GM12873 (cell line): ENCODE measurements at regions not wholly inside any gene's neighbourhood (a gene's known extent, or its start where the extent isn't known, plus 50 kb on each side); places are given as distances from the start of the nearest gene placed in this dataset.

ENCODE experiments used
- CTCF ChIP-seq: IDR thresholded peaks from 2 replicates; pipeline ENCODE4 v1.5.1; 2012; ENCODE audit warnings: low read depth, mild to moderate bottlenecking, moderate library complexity, low read length, control low read depth; ENCODE audit not compliant: insufficient read depth; ENCODE audit errors: missing control alignments

GRCh38 chr12:91763654-91764370, 381.8 kb downstream of the BTG1 start:
- TF ChIP-seq CTCF: no peak

- no peak for TF ChIP-seq CTCF
These were observed 392.0 kb downstream of the BTG1 start for GRCh38 chr12:91753649-91754048.

- no peak for TF ChIP-seq CTCF
These were observed 398.7 kb downstream of the BTG1 start for GRCh38 chr12:91746976-91747375.

- no peak for TF ChIP-seq CTCF
These were observed 401.0 kb downstream of the BTG1 start for GRCh38 chr12:91744597-91744996.

- no peak for TF ChIP-seq CTCF
These were observed 401.8 kb downstream of the BTG1 start for GRCh38 chr12:91743704-91744321.

GRCh38 chr12:91743280-91743679, 402.4 kb downstream of the BTG1 start:
- no peak for TF ChIP-seq CTCF

- TF ChIP-seq CTCF: no peak
These were observed 403.7 kb downstream of the BTG1 start for GRCh38 chr12:91741932-91742331.
